ENCODE measurements at regions not wholly inside any gene's neighbourhood (a gene's known extent, or its start where the extent isn't known, plus 50 kb on each side); places are given as distances from the start of the nearest gene placed in this dataset.
"Not testable (repeated sequence)": the region's sequence is repeated elsewhere in the genome, so short reads cannot be mapped to it uniquely, and the experiment has no call there.

DNA sequence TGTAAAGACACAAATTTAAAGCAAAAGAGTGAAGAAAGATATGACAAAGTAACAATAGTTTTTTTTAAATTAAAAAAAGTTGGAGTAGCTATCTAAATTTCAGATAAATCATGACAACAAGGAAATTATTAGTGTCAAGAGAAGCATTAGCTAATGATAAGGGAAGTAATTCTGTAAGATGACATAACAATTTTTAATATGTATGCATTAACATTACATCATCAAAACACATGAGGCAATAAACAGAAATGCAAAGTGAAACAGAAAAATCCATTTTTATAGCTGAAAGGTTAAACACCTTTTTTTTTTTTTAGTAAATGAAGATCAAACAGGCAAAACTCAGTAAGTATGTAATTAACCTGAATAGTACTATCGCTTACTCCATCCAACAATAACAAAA, 804.9 kb upstream of the PRR20A start:
- peak; percentile 47 for FAIRE-seq

DNA sequence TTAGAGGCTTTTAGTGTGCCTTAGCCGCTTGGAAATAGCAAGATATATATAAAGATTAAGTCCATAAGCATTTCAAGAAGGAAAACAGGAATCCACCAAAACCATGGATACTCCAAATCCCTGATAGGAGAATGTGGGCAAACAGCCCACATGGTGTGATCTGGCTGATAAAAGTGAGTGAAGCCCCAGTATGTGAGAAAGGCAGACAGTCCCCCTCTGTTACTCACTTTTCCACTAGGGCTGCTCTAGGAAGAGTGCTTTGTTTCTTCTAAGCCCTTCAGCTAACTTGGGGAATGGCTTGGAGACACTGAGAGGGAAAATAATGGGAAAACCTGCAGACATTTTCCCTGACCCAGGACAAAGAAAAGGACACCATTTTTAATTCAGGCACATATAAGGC, 802.3 kb upstream of the PRR20A start:
- no peak for FAIRE-seq

DNA sequence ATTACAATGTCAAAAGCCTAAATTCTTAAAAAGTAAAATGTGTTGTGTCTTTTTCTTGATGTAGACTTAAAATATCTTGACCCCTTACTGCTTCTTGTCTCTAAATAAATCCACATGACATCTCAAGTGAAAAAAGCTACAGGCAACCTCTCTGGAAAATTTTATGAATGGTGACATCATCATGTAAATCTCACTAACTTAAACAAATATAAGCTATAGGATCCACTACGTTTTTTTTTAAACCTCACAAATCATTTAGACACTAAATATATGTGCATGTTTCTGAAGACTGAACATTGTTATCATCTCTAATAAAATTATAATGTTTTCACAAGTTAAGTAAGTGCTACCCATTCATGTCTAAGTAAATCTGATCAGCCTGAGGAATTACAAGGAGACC, 793.7 kb upstream of the PRR20A start:
- FAIRE-seq = no peak

DNA sequence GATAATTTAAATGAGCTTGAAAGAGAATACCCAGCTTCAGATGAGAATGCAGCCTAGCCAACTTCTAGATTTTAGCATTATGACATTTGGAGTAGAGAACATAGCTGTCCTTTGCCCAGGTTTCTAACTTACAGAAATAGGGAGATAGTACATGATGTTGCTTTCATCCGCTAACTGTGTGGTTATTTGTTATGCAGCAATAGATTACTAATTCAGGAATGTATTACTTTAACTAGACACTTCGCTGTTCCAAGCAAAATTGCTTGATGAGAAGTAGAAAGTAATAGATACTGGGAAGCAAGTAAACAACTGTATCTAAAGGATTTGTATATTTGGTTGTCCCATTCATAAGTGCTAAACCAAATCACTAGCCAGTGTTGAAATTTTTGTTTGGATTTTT, 790.9 kb upstream of the PRR20A start:
- FAIRE-seq = no peak

DNA sequence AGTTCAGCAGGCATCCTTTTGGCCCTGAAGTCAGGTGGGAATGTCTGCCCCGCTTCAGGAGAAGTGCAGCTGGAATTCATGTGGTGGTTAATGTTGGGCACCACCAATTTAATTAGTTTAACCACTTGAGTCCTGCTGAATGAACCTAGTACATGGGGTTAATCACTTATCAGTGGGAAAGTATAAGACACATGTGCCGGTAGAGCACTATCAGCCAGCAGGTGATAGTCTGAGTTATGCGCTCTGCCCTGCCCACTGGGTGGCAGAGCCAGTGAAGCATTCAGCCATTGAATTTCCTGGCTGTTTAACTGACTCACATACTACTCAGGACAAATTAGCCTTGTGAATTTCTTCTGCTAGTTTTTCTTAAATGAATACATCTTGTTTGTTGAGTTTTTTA, 789.7 kb upstream of the PRR20A start:
- no peak for FAIRE-seq

DNA sequence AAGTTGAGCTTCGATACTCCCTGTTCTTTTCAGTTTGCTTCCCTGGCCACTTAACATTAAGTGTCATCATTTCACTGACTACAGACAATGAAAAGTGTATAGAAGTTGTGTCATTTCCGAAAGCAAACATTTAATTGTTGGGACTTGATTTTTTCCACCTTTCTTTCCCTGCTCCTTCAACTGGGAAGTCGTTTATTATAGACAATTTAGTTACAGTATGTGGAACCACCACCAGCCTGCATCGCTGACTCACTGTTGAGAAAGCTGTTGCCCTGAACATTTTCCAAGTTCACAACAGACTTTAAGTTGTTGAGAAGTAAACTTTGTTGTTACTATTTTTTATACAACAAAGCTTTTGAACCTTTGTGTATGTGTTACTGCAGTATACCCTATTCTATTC, 788.4 kb upstream of the PRR20A start:
- no peak for FAIRE-seq

DNA sequence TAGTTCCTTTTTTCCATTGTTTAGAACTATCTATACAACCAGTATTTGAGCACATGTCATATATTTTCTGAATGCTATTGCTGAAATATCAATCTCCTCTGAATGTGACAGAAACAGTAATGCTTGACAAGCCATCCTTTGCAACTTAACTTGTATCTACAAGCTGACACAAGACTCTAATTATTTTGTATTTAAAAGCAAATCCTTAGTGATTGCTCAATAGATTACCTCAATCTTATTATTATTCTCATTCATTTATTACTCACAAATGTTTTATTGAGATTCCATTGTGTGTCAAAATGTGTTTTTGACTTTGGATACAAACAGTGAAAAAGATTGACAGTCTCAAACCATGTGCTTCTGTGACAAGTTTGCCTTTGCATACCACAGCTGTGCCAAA, 787.8 kb upstream of the PRR20A start:
- no peak for FAIRE-seq

DNA sequence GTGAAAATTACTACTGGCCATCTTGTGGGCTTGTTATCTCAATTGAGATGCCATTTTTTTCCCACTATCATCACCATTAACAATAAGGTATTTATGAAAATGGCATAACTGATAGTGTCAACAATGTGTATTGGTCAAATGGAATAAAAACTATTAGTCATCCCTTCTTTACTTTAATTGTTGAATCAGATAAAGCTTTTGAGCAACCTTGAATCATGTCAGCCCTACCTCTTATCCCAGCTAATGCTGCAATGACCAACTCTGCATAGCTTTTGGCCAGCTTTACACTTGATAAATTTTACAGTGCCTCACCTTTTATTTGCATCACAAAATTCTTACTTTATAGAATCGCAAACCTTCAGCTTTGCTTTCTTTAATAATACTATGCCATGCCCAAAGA, 784.0 kb upstream of the PRR20A start:
- FAIRE-seq = no peak

DNA sequence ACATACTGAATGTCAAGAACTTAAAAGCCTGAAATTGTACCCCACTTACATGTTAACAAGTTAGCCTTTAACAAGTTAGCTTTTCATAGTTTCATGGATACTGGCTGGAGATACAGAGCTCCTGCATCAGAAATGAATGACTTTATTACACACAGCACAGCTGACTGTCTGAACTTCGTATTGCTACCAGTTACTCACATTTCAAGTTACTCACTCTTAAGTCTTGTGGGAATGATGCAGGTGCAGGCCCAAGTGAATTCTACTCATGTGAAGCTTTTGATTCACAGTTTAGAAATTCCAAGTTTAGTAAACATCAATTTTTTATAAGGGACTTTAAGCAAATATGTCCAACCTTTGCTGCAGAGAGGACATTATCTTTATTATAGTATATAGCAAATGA, 762.2 kb upstream of the PRR20A start:
- no peak for FAIRE-seq

DNA sequence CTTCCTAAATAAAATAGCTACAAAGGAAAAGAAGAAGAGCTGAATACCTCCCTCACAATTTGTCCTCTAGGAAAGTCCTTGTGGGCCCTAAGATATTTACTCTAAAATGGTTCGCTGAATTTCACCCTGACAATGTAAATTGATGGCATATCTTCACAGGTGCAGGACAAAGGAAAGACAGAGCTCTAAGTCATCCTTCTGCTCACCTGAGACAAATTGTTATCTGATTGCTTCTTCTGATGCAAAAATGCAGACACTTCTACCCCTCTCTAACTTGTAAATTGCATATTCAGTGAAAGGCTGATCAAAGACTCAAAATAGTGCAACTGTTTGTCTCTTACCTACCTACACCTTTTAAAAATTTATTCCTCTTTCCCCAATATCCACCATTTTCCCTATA, 747.2 kb upstream of the PRR20A start:
- no peak for FAIRE-seq

DNA sequence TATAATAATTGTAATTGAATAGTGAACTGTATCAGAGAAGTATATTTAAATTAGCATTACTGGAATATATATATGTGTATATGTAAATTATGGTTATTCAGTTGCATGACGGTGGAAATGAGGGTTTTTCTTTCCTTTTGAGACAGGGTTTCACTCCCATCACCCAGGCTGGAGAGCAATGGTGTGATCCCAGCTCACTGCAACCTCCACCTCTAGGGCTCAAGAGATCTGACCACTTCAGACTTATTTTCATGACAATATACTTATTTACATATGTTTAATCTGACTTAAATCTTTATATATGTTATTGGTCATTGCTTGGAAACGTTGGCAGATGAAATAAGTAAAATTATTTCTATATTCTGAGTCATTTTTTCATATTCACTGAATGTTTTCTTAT, 744.4 kb upstream of the PRR20A start:
- no peak for FAIRE-seq

DNA sequence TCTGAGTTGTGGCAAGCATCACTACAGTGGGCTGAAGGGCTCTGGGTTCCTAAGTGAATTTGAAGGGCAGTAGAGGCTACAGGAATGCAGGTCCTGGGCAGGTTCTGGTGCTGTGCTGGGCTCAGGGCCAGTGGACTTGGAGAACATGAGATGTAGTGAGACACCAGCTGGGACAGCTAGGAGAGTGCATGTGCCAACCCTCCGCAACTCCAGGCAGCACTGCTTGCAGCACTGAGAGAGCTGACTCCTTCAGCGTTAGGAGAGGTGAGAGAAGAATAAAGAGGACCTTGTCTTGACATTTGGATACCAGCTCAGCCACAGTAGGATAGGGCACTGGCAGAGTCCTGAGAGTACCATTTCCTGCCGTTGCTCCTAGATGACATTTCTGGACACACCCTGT, 739.9 kb upstream of the PRR20A start:
- FAIRE-seq = no peak

DNA sequence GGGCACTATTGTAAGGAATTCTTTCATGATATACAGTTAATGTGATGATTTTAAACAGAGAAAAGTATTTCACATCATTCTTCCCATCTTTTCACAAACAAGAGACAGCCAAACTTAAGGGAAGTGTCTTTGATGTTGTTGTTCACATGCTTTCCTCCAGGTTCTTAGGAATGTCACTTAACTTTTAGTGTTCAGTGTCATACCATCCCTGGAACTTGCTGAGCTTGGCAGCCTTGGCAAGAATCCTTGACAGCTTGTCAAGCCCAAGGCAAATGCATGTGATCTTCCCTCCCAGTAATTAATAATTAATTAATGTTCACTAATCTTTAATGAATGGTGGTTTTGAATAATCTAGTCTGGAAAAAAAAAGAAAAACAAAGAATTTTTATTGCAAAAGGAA, 727.9 kb upstream of the PRR20A start:
- FAIRE-seq = no peak

DNA sequence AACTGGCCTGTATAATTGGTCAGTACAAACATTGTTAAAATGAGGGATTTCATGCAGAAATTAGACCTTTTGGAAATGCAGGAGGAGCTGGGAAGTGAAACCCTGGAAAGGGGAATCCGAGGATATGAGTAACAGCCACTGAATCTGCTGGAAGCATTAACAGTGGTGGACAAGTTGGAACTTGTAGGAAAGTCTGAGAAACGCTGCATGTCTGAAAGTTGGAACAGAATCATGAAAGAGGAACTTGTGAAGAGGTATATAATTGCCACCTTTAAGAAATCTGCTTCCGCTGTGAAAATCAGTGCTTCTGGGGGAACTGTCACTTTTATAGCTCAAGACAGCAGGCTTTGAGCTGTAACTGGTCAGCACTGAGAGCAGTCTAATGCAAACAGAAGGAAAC, 716.5 kb upstream of the PRR20A start:
- no peak for FAIRE-seq

DNA sequence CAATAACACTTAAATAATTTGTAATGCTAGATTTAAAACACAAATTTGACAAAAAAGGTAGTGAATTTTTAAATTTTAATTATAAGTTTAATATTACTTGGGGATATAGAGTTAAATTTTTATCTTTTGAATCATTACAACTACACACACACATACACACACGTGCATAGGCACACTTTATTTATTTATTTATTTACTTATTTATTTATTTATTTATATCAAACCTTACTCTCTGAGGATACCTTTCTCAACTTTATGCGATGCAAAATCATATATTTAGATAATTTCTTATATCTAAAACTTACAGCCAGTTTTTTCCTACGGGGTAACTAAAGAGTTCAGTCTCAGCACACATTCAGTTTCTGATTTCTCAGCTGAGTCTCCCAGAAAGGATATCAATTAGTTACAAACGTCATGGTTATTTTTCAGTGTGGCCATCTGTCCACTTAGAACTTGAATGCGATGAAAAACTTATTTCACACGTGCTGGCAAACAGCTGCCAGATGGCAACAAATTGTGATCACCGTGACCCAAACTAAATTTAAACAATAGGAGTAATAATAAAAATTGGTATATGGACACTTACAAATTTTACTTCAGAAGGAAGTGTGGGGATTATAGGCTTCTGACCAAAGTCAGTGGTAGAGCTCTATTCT, 683.1 kb upstream of the PRR20A start:
- peak; percentile 47 for FAIRE-seq

DNA sequence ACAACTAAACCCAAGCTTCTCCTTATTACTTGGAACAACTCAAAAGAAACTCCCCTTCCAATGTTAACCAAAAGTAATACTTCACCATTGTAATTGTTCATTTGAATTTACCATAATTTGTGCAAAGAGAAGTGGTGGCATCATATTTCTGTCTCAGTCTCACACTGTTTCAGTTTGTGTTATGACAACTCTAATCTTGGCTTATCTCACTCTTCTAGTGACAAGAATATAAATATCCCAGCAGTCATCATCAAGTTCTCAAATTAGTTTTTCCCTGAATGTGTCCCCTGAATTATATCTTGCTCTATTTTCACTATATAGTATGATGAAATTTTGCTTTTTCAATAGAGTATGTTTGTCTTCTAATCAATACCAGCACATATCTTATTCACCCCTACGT, 681.4 kb upstream of the PRR20A start:
- no peak for FAIRE-seq

DNA sequence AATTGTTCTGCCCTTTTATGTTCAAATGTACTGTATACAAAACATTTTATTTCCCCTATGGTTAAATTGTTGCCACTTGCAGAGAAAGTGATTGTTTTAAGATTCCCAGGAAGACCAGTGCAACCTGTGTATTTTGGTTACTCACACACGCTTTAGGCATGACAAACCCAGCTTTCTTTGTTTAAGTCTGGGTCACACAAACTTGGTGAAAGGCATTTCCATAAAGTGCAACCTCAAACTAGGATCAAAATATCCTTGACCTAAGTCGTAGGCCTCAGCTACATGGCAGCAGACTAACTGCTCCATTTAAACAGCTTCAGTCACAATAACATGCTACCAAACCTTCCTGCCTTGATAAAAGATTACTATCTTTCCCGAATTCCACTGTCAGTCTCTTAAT, 639.0 kb upstream of the PRR20A start:
- no peak for FAIRE-seq

DNA sequence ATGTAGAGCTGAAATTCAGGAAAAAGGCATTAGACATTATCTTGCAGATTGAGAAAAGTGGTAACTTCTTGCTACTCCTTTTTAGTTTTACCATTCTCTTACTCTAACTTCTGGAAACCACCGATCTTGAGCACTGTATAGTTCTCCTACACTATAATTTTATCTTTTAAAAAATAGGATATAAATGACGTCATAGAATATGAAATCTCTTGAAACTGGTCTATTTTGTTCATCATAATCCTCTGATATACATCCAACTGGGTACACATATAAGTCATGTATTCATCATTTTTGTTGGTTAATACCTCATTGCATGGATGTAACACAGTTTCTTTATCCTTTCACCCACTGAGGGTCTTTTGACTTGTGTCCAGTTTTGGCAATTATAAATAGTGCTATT, 629.9 kb upstream of the PRR20A start:
- FAIRE-seq = no peak

DNA sequence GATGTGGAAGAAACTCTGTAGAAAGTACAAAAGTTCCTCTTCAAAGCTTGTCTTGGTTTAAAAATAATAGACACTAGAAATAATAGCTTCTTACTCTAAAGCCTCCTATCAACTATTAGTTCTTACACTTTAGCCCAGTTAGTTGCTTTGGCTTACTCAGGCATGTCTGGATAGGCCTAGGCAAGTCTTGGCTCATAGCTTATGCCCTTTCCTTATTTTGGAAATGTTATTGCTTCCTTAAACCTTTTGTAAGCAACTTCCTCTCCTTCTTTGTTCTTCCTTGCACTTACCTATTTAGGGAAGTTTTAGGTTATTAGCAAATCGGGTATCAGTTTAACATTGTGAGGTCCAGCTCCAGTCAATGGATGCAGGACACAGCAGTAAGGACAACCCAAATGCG, 628.4 kb upstream of the PRR20A start:
- not testable (repeated sequence) for FAIRE-seq

DNA sequence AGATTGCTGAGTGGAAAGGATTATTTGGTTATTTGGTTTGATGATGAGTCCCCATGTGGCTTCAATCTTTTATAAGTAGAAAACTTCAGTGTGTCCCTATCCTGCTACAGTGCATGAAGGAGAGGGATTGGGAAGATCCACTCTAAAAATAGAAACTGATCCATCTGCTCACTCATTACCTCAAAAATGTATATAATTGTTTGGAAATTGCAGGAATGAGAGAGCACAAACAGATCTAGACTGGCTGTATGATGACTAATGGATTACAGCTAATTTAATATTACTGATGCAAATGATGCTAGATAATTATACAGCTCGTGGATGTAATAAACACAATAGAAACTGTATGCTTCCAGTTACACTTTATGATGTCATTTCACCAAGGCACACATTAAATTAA, 625.3 kb upstream of the PRR20A start:
- FAIRE-seq = no peak

DNA sequence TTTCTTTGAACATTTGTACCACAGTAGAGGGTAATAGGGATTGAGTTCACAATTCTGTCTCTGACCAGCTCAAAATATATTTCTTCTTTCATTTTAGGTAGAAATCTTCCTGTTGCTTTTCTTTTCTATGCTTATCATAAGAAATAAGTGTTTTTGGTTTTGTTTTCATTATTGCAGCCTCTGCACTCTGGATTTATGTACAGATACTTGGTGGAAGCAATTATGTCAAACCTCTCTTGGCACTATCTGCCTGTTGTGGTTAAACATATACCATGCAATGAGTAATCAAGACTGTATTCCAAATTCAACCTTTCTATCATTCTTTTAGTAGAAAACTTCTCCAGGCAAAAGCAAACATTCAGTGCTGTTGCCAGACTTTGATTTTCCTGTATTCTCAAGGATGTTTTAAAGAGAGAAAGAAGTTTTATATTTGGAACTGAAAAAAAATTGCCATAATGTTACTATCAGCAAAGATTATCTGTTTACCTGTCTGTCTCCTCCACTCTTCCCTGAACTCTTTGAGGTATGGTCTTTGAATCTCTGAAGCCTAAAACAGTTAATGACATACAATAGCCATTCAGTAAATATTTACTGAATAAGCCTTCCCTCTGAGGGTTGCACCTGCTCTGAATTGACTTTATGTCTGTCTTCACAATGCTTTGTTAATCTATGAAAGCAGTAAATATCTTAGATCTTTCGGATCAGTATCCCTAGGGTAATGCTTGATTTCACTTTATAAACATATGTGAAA, 612.5 kb upstream of the PRR20A start:
- FAIRE-seq = no peak

DNA sequence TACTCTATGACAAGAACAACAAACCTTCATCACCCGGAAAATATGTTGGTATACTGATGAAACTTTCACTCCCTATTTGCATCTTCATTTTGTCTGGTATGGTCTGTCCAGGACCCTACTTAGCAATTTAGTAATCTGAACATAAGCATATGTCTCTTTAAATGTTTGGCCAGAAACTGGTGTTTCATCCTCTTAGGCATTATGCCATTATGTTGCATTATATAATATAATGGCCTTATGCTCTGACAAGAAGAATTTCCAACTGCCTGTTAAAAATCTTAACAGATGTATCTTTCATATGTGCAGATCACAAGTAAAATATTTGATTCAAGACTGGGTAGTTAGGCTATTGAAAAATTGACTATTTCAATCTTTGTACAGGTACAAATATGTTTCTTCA, 610.6 kb upstream of the PRR20A start:
- FAIRE-seq = no peak

DNA sequence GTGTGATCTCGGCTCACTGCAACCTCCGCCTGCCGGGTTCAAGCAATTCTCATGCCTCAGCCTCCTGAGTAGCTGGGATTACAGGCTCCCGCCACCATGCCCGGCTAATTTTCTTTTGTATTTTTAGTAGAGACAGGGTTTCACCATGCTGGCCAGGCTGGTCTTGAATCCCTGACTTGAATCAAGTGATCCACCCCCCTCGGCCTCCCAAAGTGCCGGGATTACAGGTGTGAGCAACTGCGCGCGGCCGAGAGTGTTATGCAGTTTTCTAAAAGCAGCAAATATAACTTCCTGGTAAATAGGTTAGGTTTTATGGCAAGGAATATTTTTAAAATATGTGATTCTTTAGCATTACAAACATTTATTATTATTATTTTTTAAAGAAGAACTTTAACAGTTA, 592.8 kb upstream of the PRR20A start:
- not testable (repeated sequence) for FAIRE-seq

DNA sequence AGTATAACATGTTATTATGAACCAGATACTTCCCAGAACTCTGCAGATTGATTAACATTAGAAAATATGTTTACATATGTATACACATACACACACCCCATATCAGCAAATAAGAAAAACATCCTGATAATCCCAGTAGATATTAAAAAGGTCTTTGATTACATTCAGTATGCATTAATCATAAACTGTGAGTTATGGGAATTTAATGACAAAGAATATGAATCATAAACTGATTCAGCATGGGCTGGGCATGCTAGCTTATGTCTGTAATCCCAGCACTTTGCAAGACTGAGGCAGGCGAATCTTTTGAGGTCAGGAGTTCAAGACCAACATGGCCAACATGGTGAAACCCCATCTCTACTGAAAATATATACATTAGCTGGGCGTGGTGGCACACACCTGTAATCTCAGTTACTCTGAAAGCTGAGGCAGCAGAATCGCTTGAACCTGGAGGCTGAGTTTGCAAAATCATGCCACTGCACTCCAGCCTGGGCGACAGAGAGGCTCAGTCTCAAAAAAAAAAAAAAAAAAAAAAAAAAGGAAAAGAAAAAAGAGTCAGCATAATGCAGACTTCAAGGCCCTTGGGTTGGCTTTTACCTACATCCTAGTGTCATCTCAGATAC, 581.9 kb upstream of the PRR20A start:
- FAIRE-seq = no peak

DNA sequence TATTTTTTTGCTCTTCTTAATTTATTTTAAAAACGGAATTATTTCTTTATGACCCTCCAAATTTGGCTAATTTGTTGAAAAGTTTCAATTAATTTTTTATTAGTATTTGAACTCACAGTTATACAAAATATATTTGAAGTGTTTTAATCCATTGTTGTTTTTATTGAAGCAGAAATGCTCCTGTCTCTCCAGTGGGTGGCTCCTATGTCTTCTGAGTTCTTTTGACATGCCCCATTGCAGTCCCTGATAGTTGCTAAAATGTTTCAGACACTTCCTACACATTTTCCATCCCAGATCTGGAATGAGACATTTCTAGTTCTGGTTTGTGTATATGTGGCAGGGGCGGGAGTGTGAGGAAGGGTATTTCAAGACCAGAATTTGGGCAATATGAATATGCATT, 579.4 kb upstream of the PRR20A start:
- peak; percentile 88 for FAIRE-seq
